GM03348 (cell line): ENCODE measurements at regions not wholly inside any gene's neighbourhood (a gene's known extent, or its start where the extent isn't known, plus 50 kb on each side); places are given as distances from the start of the nearest gene placed in this dataset.
"Not testable (repeated sequence)": the region's sequence is repeated elsewhere in the genome, so short reads cannot be mapped to it uniquely, and the experiment has no call there.

Experiments
- DNase-seq: peaks from one replicate; pipeline ENCODE4 v3.0.0; 2012; ENCODE audit warnings: low spot score

DNA sequence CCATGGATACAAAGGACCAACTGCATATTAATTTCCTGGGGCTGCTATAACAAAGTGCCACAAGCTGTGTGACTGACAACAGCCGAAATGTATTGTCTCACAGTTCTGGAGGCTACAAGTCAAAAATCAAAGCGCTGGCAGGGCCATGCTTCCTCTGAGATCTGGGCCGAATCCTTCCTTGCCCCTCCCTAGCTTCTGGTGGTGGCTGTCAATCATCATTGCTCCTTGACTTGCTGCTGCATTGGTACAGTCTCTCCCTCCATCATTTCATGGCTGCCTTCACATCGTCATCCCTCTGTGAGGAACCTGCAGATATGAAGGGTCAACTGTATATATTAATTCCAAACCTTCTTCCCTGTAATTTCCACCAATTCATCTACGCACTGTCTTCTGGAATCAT, 118.3 kb downstream of the EXOC5 start:
- no peak for DNase-seq

- no peak for DNase-seq
Measured at GRCh38 chr14:57139173-57139572, 129.5 kb downstream of the EXOC5 start.

DNA sequence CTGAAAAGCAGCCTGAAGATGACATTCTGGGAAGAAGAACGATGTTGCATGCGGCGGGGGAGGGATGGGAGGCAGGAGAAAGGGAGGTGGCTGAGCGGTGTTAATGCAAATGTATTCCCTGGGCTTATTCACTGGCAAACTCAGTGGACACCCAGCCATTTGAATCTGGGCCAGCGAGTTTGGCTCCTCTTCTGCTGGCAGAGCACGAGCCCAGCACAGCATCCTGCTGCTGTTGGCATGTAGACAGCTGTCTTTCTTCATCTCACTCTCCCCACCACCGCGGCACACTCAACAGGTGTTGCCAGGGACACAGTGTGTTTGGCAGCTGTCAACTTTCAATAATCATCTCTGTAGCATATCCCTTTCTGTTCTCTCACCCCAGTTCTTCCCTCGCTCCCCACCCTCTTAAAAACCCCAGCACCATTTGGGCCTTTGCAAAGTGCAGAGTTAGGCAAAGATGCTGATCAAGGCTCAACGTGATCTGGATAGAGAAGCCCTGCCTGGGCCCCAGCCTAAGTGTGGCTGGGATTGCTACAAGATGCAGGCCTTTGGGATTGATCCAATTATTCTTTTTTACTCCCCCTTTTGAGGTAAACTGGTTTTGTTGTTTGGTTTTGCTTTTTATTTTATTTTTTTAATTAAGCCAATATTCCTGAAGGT, 131.9 kb downstream of the EXOC5 start:
- DNase-seq: no peak

- not testable (repeated sequence) for DNase-seq
Measured at GRCh38 chr14:57127809-57128208, 140.9 kb downstream of the EXOC5 start.

DNA sequence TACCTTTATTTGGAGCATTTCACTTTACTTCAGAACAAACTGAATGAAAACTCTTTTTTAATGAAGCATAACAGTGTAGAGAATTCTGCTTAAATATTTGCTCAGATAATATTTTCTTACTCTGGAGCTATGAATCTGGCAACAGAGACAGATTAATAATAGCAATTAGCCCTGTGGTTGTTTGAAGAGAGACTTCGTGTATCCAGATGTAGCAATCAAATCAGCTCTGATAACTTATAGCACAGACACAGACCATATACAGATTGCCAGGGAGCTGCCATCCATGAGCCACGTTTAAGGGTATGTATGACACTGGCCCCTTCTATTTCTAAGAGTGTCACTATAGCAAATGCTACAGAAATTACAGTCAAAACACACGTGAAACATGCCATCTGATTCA, 146.6 kb downstream of the EXOC5 start:
- no peak for DNase-seq

DNA sequence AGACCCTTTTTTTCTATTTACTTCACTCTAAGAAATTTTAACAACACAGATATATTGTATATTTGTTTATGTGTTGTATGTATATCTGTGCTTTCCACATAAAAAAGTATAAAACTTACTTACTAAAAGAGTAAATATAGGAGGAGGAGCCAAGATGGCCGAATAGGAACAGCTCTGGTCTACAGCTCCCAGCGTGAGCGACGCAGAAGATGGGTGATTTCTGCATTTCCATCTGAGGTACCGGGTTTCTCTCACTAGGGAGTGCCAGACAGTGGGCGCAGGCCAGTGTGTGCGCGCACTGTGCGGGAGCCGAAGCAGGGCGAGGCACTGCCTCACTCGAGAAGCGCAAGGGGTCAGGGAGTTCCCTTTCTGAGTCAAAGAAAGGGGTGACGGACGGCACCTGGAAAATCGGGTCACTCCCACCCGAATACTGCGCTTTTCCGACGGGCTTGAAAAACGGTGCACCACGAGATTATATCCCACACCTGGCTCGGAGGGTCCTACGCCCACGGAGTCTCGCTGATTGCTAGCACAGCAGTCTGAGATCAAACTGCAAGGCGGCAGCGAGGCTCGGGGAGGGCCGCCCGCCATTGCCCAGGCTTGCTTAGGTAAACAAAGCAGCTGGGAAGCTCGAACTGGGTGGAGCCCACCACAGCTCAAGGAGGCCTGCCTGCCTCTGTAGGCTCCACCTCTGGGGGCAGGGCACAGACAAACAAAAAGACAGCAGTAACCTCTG, 156.5 kb downstream of the EXOC5 start:
- not testable (repeated sequence) for DNase-seq

DNA sequence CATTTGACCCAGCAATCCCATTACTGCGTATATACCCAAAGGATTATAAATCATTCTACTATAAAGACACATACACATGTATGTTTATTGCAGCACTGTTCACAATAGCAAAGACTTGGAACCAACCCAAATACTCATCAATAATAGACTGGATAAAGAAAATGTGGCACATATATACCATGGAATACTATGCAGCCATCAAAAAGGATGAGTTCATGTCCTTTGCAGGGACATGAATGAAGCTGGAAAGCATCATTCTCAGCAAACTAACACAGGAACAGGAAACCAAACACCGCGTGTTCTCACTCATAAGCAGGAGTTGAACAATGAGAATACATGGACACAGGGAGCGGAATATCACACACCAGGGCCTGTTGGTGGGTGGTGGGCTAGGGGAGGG, 158.3 kb downstream of the EXOC5 start:
- not testable (repeated sequence) for DNase-seq

DNA sequence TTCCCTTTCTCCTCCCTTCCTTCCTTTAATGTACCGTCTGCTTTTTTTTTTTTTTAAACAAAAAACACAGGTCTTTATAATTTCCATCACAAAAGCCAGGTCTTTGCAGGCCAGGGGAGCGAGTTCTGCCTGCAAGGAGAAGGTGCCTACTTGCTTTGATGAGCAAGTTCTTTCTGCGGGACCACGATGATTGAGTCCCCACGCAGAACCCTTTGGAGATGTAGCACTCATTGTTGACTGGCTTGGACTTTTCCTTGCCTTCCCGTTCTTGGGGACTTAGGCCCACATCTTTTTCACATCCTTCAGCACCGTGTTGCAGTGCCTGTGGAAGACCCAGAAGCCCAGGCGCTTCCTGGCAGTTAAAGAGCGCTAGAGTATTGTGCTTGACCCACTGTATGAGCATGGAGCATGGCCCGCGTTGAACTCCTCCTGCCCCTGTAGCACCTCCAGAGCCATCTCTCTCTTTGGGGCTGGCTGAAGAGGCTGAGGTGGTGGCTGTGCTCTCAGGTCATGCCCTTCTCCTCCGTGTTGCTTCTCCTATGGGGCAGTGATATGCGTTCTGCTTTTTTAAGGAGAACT, 177.6 kb downstream of the EXOC5 start:
- DNase-seq: no peak

DNA sequence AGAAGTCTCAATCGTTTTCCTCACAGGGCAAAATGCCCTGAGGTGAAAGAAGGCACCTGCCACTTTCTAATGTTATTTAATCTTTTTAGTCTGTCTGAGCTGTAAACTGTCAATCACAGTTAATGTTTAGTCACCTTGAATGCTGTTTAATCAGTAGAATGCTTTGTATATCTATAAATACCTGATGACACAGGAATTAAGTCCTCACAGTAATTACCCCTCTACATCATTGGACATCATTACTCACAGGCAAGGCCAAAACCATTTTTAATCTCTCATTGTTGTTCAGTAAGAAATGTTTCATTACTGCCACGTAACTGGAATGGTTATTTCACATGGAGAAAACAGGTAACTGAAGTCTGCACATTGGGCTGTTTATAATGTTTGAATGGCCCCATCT, 178.8 kb downstream of the EXOC5 start:
- DNase-seq: no peak

DNA sequence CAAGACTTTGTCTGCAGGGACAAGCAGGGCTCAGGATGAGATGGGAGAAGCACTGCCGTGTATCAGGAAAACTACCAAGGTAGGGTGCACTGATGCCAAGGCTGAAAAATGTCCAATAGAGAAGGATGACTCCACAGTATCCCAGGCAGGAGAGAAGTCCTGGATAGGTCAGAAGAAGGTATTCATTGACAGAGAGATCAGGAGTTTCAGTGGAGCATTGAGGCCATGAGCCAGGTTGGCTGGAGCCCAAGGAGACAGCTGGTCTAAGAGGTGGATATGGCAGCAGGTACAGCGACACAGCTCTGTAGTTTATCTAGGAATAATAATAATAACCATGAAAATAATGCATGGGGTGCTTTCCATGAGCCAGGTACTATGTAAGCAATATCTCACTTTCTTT, 180.9 kb downstream of the EXOC5 start:
- DNase-seq: no peak

DNA sequence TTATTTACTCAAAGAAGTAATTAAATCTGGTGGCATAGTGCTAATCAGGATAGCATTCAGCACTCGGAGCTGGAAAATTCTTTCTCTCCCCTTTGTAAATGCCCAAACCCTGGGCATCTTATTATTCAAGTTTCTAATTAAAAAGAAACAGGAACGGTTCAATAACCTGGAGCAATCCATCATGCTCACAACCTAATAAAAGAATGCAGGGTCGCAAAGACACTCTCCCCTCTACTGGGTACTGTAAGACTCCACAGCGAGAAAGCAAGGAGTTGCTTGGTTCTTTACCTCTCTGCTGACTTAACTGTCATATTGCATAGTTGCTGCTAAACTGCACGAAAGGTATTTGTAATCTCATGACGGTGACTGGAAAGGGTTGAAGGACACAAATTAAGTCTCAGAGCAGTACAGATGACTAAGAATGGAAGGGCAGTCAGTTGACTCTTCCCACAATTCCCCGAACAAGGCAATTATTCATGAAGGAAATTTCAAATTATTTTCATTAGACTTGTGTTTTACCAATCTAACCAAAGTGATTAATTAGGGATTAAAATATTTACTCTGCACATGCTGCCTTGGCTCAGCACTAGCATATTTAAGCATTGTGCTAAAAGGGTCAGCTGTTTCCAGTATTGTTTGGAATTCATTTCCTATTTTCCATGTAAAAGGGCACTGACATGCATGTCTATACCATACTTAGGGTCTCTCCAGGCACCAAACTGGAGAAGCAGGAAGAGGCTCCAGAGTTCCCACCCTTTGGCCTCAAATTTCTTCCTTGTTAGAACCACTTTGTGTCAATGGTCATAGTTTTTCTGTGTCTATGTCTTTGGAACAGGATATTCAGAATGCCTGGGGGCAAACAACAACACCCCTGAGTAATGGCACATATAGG, 182.2 kb downstream of the EXOC5 start:
- no peak for DNase-seq

DNA sequence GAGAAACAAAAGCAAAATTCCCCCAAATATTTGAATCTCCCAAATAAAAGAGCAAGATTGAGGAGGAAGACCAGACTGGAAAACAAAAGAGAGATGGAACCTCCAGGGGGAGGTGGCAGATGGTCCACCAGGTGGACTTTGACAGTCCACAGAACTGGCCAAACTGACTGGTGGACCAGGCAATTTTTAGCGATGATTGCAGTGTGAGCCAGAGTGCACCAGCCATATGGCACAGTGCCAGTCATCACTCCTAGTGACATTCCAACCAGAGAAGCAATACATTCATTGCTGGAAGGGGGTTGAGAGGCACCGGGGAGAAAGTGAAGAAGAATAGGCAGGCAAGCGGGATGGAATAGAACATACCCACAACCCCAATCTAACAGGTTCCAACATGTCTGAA, 182.9 kb downstream of the EXOC5 start:
- no peak for DNase-seq

DNA sequence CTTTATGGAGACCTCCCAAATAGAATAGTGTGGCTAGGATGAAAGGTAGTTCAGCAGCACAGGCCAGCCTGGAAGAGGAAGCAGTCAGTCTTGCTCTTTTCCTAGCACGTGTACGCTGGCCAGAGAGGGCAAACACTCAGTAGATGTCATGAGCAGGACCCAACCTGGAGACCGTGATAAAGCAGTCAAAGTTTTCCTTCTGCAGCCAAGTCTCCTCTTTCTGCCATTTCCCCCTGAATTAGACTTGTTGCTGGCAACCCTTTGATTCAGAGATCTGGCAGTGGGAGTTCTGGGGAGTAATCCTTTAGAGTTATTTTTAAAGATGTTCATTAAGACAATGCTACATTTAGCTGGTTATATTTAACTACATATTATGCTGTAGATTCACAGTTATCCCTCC, 183.7 kb downstream of the EXOC5 start:
- no peak for DNase-seq

- no peak for DNase-seq
Measured at GRCh38 chr14:57080691-57081090, 188.0 kb downstream of the EXOC5 start.

DNA sequence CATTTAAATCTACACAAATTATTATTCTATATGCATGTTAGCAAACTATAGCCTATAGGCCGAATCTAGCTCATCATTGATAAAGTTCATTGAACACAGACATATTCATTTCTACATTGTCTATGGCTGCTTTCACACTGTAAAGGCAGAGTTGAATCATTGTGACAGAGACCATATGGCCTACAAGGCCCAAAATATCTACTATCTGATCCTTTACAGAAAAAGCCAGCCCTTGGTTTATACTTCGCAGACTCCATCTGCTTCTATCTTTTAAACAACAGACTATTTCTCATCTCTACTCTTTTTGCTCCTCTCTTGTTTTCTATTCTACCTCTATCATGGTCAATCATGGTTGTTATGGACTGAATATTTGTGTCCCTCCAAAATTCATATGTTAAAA, 190.7 kb downstream of the EXOC5 start:
- DNase-seq: no peak

DNA sequence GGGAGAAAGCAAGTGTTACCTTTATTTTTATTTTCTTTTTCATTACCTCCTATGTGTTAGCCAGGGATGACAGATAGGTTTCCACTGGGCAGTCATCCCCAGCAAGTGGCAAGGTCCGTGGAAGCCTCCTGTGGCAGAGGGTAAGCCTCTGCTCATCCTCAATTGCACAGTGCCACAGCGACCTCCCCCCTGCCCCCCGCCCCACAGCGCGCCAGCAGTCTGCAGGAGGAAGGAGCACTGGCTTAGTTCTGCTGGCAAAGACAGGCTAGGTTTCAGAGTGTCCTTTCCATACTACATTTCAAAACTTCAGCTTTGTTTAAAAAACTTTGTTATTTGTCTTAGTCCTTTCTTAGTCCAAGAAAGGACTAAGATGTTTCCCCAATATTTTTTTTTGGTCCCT, 194.7 kb downstream of the EXOC5 start:
- DNase-seq: no peak

- no peak for DNase-seq
Measured at GRCh38 chr14:57071639-57072038, 197.1 kb downstream of the EXOC5 start.

GRCh38 chr14:57069702-57070101, 199.0 kb downstream of the EXOC5 start:
- DNase-seq: no peak

- no peak for DNase-seq
Measured at GRCh38 chr14:57068511-57068910, 200.2 kb downstream of the EXOC5 start.

DNA sequence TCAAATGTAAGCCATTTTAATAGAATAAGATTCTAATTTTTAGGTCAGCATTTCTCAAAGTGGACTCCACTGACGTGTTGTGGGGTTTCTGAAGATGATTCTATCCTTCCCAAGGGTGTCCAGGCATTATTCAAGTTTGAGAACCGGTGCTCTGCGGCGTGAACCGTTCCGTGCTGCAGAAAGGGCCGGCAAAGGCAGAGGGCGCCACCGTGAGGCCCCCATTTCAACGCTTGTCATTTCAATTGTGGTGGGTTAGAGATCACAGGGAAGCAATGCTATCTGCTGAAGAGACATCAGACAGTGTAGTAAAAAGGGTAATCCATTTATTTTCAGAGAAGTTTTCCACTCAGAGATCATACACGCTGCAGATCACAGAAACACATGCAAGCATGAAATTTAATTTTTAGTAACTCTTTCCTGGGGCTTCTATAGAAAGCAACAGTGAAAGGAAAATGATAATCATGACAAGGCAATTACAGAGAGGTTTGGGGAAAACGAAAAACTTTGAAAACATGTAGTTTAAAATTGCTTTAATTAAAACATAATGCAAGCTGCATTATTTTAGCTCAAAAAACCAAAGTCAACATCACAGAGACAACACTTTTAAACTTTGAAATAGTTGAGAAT, 201.7 kb downstream of the EXOC5 start:
- DNase-seq: peak; percentile 31

GRCh38 chr14:57066463-57066862, 202.2 kb downstream of the EXOC5 start:
- DNase-seq: no peak
